H9 (cell line): ENCODE measurements at regions not wholly inside any gene's neighbourhood (a gene's known extent, or its start where the extent isn't known, plus 50 kb on each side); places are given as distances from the start of the nearest gene placed in this dataset.

Source experiments
- DNase-seq: peaks from one replicate; pipeline ENCODE4 v3.0.0-alpha.2; 2017
- H2AFZ ChIP-seq: one replicate; pipeline ENCODE4 v1.6.1; 2013; ENCODE audit warnings: mild to moderate bottlenecking, low read length, control low read depth, moderate library complexity
- H2AK5ac ChIP-seq: 2 replicates; pipeline ENCODE4 v1.6.1; 2013; ENCODE audit warnings: low read length, control low read depth, mixed read lengths; ENCODE audit not compliant: insufficient read length
- H2BK120ac ChIP-seq: one replicate; pipeline ENCODE4 v1.6.1; 2013; ENCODE audit warnings: low read depth, mild to moderate bottlenecking, low read length, control low read depth, inconsistent platforms; ENCODE audit not compliant: poor library complexity, severe bottlenecking
- H2BK12ac ChIP-seq: 2 replicates; pipeline ENCODE4 v1.6.1; 2013; ENCODE audit warnings: low read length, control low read depth, mixed read lengths, low read depth; ENCODE audit not compliant: insufficient read length
- H2BK15ac ChIP-seq: 2 replicates; pipeline ENCODE4 v1.6.1; 2013; ENCODE audit warnings: low read depth, low read length, control low read depth
- H2BK20ac ChIP-seq: one replicate; pipeline ENCODE4 v1.6.1; 2013; ENCODE audit warnings: low read depth, mild to moderate bottlenecking, low read length, control low read depth, inconsistent platforms; ENCODE audit not compliant: poor library complexity, severe bottlenecking
- H2BK5ac ChIP-seq: 2 replicates; pipeline ENCODE4 v1.6.1; 2013; ENCODE audit warnings: low read length, control low read depth, mixed read lengths; ENCODE audit not compliant: insufficient read length
- H3K14ac ChIP-seq: 2 replicates; pipeline ENCODE4 v1.6.1; 2013; ENCODE audit warnings: low read length, control low read depth; ENCODE audit not compliant: insufficient read depth
- H3K18ac ChIP-seq: 2 replicates; pipeline ENCODE4 v1.6.1; 2013; ENCODE audit warnings: low read depth, mild to moderate bottlenecking, mixed read lengths, low read length, control low read depth; ENCODE audit not compliant: insufficient read length
- H3K23ac ChIP-seq: 2 replicates; pipeline ENCODE4 v1.6.1; 2013; ENCODE audit warnings: low read length, control low read depth, mixed read lengths, low read depth; ENCODE audit not compliant: insufficient read length
- H3K23me2 ChIP-seq: 2 replicates; pipeline ENCODE4 v1.6.1; 2013; ENCODE audit warnings: low read depth, mild to moderate bottlenecking, mixed read lengths, low read length, control low read depth; ENCODE audit not compliant: insufficient read length, poor library complexity, severe bottlenecking
- H3K27ac ChIP-seq: 2 replicates; pipeline ENCODE4 v1.5.1; 2013; ENCODE audit warnings: low read length, control low read depth, mixed read lengths, low read depth; ENCODE audit not compliant: insufficient read length
- H3K27me3 ChIP-seq: 2 replicates; pipeline ENCODE4 v1.6.1; 2013; ENCODE audit warnings: low read length, control low read depth, inconsistent platforms; ENCODE audit not compliant: insufficient read depth
- H3K4ac ChIP-seq: 2 replicates; pipeline ENCODE4 v1.6.1; 2013; ENCODE audit warnings: low read depth, mild to moderate bottlenecking, control low read depth, inconsistent platforms, low read length, moderate library complexity
- H3K4me1 ChIP-seq: 2 replicates; pipeline ENCODE4 v1.6.1; 2013; ENCODE audit warnings: low read length, control low read depth, inconsistent platforms; ENCODE audit not compliant: insufficient read depth
- H3K4me2 ChIP-seq: 2 replicates; pipeline ENCODE4 v1.6.1; 2013; ENCODE audit warnings: low read length, control low read depth, mixed read lengths; ENCODE audit not compliant: insufficient read length, insufficient read depth
- H3K56ac ChIP-seq: 2 replicates; pipeline ENCODE4 v1.6.1; 2013; ENCODE audit warnings: low read depth, mild to moderate bottlenecking, mixed read lengths, low read length, control low read depth; ENCODE audit not compliant: insufficient read length
- H3K79me1 ChIP-seq: 2 replicates; pipeline ENCODE4 v1.6.1; 2013; ENCODE audit warnings: low read depth, mild to moderate bottlenecking, moderate library complexity, low read length, control low read depth, inconsistent platforms; ENCODE audit not compliant: insufficient read depth, poor library complexity, severe bottlenecking
- H3K79me2 ChIP-seq: 2 replicates; pipeline ENCODE4 v1.6.1; 2013; ENCODE audit warnings: low read length, control low read depth, inconsistent platforms; ENCODE audit not compliant: insufficient read depth
- H3K9ac ChIP-seq: 2 replicates; pipeline ENCODE4 v1.6.1; 2013; ENCODE audit warnings: low read length, control low read depth, mixed read lengths; ENCODE audit not compliant: insufficient read length; ENCODE audit errors: extremely low read depth
- H3K9me3 ChIP-seq: one replicate; pipeline ENCODE4 v1.6.1; 2013; ENCODE audit warnings: low read depth, low read length, inconsistent platforms; ENCODE audit not compliant: control insufficient read depth
- H3T11ph ChIP-seq: one replicate; pipeline ENCODE4 v1.6.1; 2013; ENCODE audit warnings: mild to moderate bottlenecking, low read length, control low read depth, inconsistent platforms
- H4K20me1 ChIP-seq: one replicate; pipeline ENCODE4 v1.6.1; 2013; ENCODE audit not compliant: control insufficient read depth, insufficient read length, insufficient read depth
- H4K5ac ChIP-seq: 2 replicates; pipeline ENCODE4 v1.6.1; 2013; ENCODE audit warnings: low read depth, mild to moderate bottlenecking, mixed read lengths, low read length, control low read depth; ENCODE audit not compliant: insufficient read length
- H4K8ac ChIP-seq: replicated peaks from 2 replicates; pipeline ENCODE4 v1.6.1; 2013; ENCODE audit warnings: low read length, control low read depth, mixed read lengths, low read depth; ENCODE audit not compliant: insufficient read length
- H4K91ac ChIP-seq: 2 replicates; pipeline ENCODE4 v1.6.1; 2013; ENCODE audit warnings: low read depth, mild to moderate bottlenecking, moderate library complexity, mixed read lengths, low read length, control low read depth; ENCODE audit not compliant: insufficient read length
- H3K27ac Mint-ChIP-seq, 3 experiments: 2 replicates in 2 of 3; 3 replicates in 1 of 3; pipeline ENCODE4 v1.8.0; 2020 to 2021; ENCODE audit warnings: mixed read lengths in 3 of 3, mild to moderate bottlenecking in 1 of 3, moderate library complexity in 1 of 3
- H3K27me3 Mint-ChIP-seq: 2 replicates; pipeline ENCODE4 v1.8.0; 2021; ENCODE audit warnings: low read depth, mild to moderate bottlenecking, moderate library complexity, mixed read lengths
- H3K36me3 Mint-ChIP-seq, 3 experiments: 2 replicates in 2 of 3; 3 replicates in 1 of 3; pipeline ENCODE4 v1.8.0; 2020 to 2021; ENCODE audit warnings: low read depth in 3 of 3, mixed read lengths in 3 of 3; ENCODE audit not compliant: insufficient read depth in 1 of 3
- H3K4me1 Mint-ChIP-seq, 2 experiments: 2 replicates each; pipeline ENCODE4 v1.8.0; 2020; ENCODE audit warnings: mixed read lengths in 2 of 2
- H3K4me3 Mint-ChIP-seq, 2 experiments: 2 replicates in 1 of 2; 3 replicates in 1 of 2; pipeline ENCODE4 v1.8.0; 2020 to 2021; ENCODE audit warnings: mild to moderate bottlenecking in 2 of 2, mixed read lengths in 2 of 2, moderate library complexity in 1 of 2
- H3K9me3 Mint-ChIP-seq, 2 experiments: 2 replicates in 1 of 2; 3 replicates in 1 of 2; pipeline ENCODE4 v1.8.0; 2020; ENCODE audit warnings: mild to moderate bottlenecking in 2 of 2, mixed read lengths in 2 of 2, moderate library complexity in 1 of 2
- CTCF ChIP-seq: fragments of 200-600 bp; sonication (generic); conservative IDR thresholded peaks from 3 replicates; pipeline ENCODE4 v1.8.0; 2021; ENCODE audit warnings: antibody characterized with exemption, mild to moderate bottlenecking
- WGBS: extraction: QIAGEN DNeasy Blood & Tissue Kit; methylation state at CpG from one replicate; pipeline ENCODE4 v1.1.7; 2013; ENCODE audit warnings: missing lambda C conversion rate, low lambda C conversion rate, mixed read lengths; ENCODE audit not compliant: insufficient read length; ENCODE audit errors: extremely low coverage; 5-methylcytosine and 5-hydroxymethylcytosine counted together

GRCh38 chr3:107235928-107236315, 141.3 kb upstream of the CCDC54 start:
- Histone ChIP-seq H4K8ac (no peak overlapping the region), H3K4ac (no peak overlapping the region), H3K14ac (no peak overlapping the region), H3K27ac (no peak overlapping the region), H3K56ac (no peak overlapping the region), H3K4me1 (no peaks in the 10 kb centered on the region), H2BK20ac (no peak overlapping the region), H3K79me1 (no peaks in the 10 kb centered on the region), H2BK15ac (no peak overlapping the region), H2BK12ac (no peak overlapping the region), H2AK5ac (no peak overlapping the region), H3K9me3 (no peaks in the 10 kb centered on the region), H3K79me2 (no peaks in the 10 kb centered on the region), H2AFZ (no peak overlapping the region), H3T11ph (no peak overlapping the region), H3K18ac (no peak overlapping the region), H2BK5ac (no peak overlapping the region), H3K4me2 (no peak overlapping the region), H3K23ac (no peak overlapping the region), H4K20me1 (no peaks in the 10 kb centered on the region), H4K5ac (no peak overlapping the region), H4K91ac (no peak overlapping the region), H3K9ac (no peak overlapping the region), H3K23me2 (peaks cover 10% of the 10 kb centered on the region), H2BK120ac (no peak overlapping the region), H3K27me3 (no peaks in the 10 kb centered on the region; the same call in 1 of the 2 replicates)
- H3K36me3 Mint-ChIP-seq, result peaks cover 1 to 16% (median 5%) of the 10 kb centered on the region in 3 experiments; a peak in 2 of 7 replicates
- peaks cover 7% of the 10 kb centered on the region for H3K27me3 Mint-ChIP-seq
- WGBS, result no CpG with 5 or more reads among the region's 5 CpGs
- peaks cover 0 to 6% of the 10 kb centered on the region in 2 experiments; a peak in 4 of 5 replicates for H3K9me3 Mint-ChIP-seq
- H3K4me1 Mint-ChIP-seq, result peaks cover 19 to 35% of the 10 kb centered on the region in 2 experiments
- peak; percentile 92 for TF ChIP-seq CTCF
- no peak overlapping the region; a peak in 1 of 5 replicates for H3K4me3 Mint-ChIP-seq
- peak; percentile 38 for DNase-seq
- H3K27ac Mint-ChIP-seq, result no peak overlapping the region
